Adrenal gland (tissue), 5 donors: ENCODE measurements at regions not wholly inside any gene's neighbourhood (a gene's known extent, or its start where the extent isn't known, plus 50 kb on each side); places are given as distances from the start of the nearest gene placed in this dataset.

ENCODE experiments used
- POLR2A ChIP-seq, 2 donors: fragments of 450-650 bp; IDR thresholded peaks; one replicate each; pipeline ENCODE4 v1.6.1; 2017; ENCODE audit warnings: antibody characterized with exemption in 2 of 2, mild to moderate bottlenecking in 2 of 2, moderate library complexity in 1 of 2
- TF ChIP-seq, protein P1 (sequence below), 6 experiments: fragments of 450-650 bp in 4 of 6; fragments of 200-600 bp in 2 of 6; sonication (generic) in 1 of 6; IDR thresholded peaks; 1 replicate in 5 of 6; 2 replicates in 1 of 6; pipeline versions ENCODE4 v1.5.1 to v1.8.0; 2016 to 2021; ENCODE audit warnings: antibody characterized with exemption in 6 of 6, mild to moderate bottlenecking in 2 of 6, moderate library complexity in 1 of 6
- donor health status: DM: no; HTN: no; CAD: no.

DNA sequence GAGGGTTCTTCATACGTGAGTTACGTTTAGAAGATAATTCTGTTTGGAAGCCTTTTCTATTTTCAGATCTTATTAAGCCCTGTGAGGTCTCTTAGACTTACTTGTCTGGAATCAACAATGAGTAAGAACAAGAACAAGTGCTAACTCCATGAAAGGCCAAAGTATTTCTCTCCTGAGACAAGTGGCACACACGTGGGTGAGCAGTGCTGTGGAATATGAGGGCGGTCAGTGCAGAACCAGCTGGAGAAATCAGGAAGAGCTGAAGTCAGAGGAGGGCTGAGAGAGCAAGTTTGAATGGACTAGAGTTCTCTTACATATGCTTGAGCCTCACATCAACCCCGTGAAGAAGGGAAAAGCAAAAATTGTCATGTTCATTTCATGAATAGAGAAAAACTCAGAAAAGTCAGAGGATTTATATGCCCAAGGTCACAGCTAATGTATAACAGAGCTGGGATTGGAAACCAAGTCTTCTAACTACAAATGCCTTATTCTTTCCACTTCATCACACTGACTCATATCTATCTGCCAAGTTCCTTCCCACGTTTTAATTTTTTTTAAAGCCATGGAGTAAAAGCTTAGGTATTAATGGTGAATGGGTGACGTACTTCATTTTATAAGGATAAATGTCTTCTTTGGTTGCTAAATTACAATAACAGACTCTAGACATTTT lies 201.3 kb upstream of the DTNBP1 start:
- TF ChIP-seq, protein P1, sequence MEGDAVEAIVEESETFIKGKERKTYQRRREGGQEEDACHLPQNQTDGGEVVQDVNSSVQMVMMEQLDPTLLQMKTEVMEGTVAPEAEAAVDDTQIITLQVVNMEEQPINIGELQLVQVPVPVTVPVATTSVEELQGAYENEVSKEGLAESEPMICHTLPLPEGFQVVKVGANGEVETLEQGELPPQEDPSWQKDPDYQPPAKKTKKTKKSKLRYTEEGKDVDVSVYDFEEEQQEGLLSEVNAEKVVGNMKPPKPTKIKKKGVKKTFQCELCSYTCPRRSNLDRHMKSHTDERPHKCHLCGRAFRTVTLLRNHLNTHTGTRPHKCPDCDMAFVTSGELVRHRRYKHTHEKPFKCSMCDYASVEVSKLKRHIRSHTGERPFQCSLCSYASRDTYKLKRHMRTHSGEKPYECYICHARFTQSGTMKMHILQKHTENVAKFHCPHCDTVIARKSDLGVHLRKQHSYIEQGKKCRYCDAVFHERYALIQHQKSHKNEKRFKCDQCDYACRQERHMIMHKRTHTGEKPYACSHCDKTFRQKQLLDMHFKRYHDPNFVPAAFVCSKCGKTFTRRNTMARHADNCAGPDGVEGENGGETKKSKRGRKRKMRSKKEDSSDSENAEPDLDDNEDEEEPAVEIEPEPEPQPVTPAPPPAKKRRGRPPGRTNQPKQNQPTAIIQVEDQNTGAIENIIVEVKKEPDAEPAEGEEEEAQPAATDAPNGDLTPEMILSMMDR (IDR thresholded peaks at IDR 0.05) = no peak
- no peak for TF ChIP-seq POLR2A (IDR thresholded peaks at IDR 0.05)
